ENCODE measurements at regions not wholly inside any gene's neighbourhood (a gene's known extent, or its start where the extent isn't known, plus 50 kb on each side); places are given as distances from the start of the nearest gene placed in this dataset.
"Not testable (repeated sequence)": the region's sequence is repeated elsewhere in the genome, so short reads cannot be mapped to it uniquely, and the experiment has no call there.

DNA sequence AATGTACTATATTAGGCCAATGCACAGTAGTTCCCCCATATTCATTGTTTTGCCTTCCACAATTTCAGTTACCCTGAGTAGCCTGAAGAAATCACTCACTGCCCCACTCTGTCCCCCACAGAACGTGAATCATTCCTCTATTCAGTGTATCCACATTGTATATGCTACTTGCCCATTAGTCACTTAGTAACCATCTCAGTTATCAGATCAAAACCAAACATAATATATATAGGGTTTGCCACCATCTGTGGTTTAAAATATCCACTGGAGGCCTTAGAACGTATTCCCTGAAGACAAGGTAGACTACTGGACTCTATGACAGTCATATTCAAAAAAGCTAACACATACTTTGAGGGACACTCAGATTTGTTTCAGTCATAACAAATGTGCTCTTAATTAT lies 465.7 kb upstream of the RGMB start:
- DNase-seq: no peak
- no peak for ATAC-seq (replicated peaks)
- Mint-ChIP-seq H3K27me3 (no peaks in the 10 kb centered on the region), H3K4me1 (ENCODE audit: low read depth in 2 of 2) (no peaks in the 10 kb centered on the region), H3K4me3 (no peak overlapping the region), H3K36me3 (ENCODE audit: insufficient read depth) (no peaks in the 10 kb centered on the region), H3K27ac (no peak overlapping the region), H3K9me3 (peaks cover 0 to 6% of the 10 kb centered on the region in 2 donors)

DNA sequence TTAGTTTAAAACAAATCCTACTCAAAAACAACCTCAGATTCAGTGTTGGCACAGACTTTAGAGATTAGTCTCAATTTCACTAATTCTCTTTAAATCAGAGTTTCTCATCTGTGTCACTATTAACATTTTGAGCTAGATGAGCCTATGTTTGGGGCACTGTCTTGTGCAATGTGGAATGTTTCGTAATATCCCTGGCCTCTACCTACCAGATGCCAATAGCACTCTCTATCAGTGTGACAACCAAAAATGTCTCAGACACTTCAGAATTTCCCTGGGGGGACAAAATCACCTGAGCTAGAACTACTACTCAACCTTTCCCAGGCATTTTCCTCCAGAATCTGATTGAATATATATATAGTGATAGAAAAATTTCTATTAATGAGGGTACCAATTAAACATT lies 465.2 kb upstream of the RGMB start:
- no peak for DNase-seq
- Mint-ChIP-seq H3K9me3 (peaks cover 0 to 4% of the 10 kb centered on the region in 2 donors), H3K36me3 (ENCODE audit: insufficient read depth) (no peaks in the 10 kb centered on the region), H3K27ac (no peak overlapping the region), H3K4me1 (ENCODE audit: low read depth in 2 of 2) (no peaks in the 10 kb centered on the region), H3K27me3 (no peaks in the 10 kb centered on the region), H3K4me3 (no peak overlapping the region)
- ATAC-seq (replicated peaks): no peak

DNA sequence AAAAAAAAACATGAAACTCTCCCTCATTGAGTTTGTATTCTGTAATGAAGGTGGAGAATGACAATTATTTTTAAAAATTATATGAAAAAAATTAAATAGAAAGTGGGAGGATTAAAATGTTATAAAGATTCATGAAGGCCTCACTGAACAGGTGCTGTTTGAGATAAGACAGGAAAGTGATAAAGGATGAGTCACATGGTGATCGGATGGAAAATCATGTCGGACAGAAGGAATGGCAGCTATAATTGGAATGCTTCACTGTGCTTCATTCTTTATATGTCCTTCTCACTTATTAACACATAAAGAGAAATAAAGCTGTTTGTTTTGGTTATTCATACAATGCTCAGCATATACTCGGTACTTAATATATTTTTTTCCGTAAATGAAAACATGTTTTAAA lies 464.5 kb upstream of the RGMB start:
- peaks cover 0 to 4% of the 10 kb centered on the region in 2 donors for H3K9me3 Mint-ChIP-seq
- no peak for DNase-seq
- H3K27me3 Mint-ChIP-seq: no peaks in the 10 kb centered on the region
- ATAC-seq (replicated peaks): no peak
- no peak overlapping the region for H3K27ac Mint-ChIP-seq
- no peaks in the 10 kb centered on the region for H3K4me1 Mint-ChIP-seq (ENCODE audit: low read depth in 2 of 2)
- H3K4me3 Mint-ChIP-seq: no peak overlapping the region
- H3K36me3 Mint-ChIP-seq (ENCODE audit: insufficient read depth): no peaks in the 10 kb centered on the region

DNA sequence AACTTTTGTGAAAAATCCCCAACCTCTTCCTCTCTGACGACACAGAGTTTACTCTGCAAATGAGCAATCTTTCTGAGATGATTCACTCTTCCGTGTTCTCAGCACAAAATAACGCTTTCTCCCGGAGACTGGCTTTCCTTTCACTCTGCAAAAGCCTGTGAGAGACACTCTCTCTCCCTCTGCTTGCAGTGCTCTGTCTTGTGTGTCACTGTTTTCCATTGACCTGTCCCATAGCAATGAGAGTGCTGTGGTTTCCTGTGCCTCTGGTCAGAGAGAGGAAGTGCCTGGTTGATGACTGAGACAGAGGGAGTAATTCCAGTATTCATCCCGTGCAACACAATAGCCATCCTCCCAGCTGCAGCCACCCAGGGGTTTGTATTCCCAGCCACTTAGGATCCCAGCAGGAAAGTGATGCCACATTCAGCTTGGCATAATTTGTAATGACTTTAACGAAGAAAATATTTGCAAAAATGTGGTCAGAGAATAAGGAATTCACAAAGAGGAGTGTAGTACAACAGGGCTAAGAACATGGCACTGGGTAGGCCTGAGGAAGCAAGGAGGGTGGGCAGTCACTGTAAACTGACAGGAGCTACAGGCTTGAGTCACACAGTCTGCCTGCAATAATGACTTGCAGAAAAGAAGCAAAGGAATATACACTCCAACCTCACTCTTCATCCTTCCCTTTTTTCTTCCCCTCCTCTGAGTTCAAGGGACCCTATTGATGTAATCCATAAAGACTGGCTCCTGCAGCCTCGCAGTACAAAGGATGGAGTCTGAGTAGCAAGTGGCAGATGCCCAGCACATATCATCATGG lies 463.5 kb upstream of the RGMB start:
- no peaks in the 10 kb centered on the region for H3K36me3 Mint-ChIP-seq (ENCODE audit: insufficient read depth)
- peaks cover 0 to 4% of the 10 kb centered on the region in 2 donors for H3K9me3 Mint-ChIP-seq
- no peak overlapping the region for H3K27ac Mint-ChIP-seq
- DNase-seq (no peak), ATAC-seq (replicated peaks) (no peak)
- H3K4me3 Mint-ChIP-seq: no peak overlapping the region
- H3K4me1 Mint-ChIP-seq (ENCODE audit: low read depth in 2 of 2): no peaks in the 10 kb centered on the region
- H3K27me3 Mint-ChIP-seq: no peaks in the 10 kb centered on the region

DNA sequence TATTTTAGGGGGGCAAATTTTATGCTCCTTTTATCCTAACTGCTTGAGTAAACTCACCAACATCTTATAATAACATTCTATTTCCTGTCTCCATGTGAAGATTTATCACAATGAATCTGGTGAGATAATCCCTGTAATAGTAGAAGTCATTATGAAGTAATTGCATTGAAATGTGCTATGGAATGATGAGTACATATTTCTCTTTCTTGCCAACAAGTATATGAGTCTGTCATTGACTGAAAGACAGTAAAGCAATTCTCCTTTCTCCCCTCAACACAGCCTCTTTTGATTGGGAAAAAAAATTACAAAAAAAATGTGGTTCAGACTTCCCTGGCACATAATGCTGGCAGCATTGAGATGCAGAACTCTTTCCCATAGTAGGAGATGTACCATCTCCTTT lies 459.2 kb upstream of the RGMB start:
- Mint-ChIP-seq H3K4me3 (no peak overlapping the region), H3K27me3 (no peaks in the 10 kb centered on the region), H3K9me3 (peaks cover 0 to 2% of the 10 kb centered on the region in 2 donors), H3K27ac (no peak overlapping the region), H3K36me3 (ENCODE audit: insufficient read depth) (no peaks in the 10 kb centered on the region), H3K4me1 (ENCODE audit: low read depth in 2 of 2) (no peaks in the 10 kb centered on the region)
- no peak for DNase-seq
- ATAC-seq (replicated peaks): no peak

DNA sequence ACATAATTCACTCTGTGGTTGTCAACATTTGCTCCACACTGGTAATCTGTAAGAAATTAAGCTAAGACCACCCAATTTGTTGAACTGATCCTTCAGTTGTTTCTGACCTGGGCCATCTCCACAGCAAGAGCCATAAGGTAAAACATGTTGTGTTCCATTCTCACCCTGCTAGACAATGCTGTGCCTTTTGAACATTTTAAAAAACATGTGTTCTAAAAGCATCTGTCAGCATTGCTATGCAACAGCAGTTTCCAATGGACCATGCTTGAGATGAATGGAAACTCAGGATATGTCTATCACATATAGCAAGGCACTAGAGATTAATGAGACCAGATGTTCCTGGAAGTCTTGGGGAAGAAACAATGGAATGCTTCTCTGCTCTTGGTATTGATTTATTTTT lies 455.1 kb upstream of the RGMB start:
- no peak overlapping the region for H3K4me3 Mint-ChIP-seq
- no peaks in the 10 kb centered on the region for H3K36me3 Mint-ChIP-seq (ENCODE audit: insufficient read depth)
- H3K27ac Mint-ChIP-seq: no peak overlapping the region
- no peaks in the 10 kb centered on the region for H3K9me3 Mint-ChIP-seq
- DNase-seq (no peak), ATAC-seq (replicated peaks) (no peak)
- H3K4me1 Mint-ChIP-seq (ENCODE audit: low read depth in 2 of 2): no peaks in the 10 kb centered on the region
- H3K27me3 Mint-ChIP-seq: no peaks in the 10 kb centered on the region

DNA sequence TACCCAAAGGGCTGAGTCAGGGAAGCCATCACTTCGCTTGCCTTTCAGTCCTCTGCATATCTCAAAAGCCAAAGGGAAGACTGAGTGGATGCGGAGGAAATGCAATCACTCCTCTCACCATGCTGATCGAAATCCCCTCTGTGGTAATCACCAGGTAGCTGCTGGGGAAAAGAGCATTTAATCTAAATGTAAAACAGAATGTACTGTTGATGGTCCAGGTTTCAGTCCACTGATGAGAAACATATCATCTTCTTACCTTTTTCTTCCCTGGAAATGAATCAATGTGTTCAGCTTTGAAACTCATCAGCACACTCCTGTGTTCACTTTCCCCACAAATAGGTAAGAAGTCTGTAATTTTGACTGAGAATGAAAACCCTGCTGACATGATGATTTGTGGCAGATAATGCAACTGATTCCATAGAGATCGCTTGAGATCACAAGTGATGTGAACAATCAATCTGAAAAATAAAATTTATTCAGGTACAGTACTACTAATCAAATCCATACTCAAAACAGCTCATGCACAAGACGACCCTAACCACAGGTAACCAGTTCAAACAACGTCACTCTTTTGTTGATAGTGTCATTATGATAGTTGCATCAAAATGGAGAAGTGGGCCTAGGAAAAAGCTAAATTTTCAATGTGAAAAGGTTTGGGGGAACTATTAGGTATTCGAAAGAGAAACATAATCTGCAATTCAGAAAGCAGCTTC lies 454.0 kb upstream of the RGMB start:
- ATAC-seq (replicated peaks): no peak
- H3K4me3 Mint-ChIP-seq: no peak overlapping the region
- no peaks in the 10 kb centered on the region for H3K9me3 Mint-ChIP-seq
- no peaks in the 10 kb centered on the region for H3K4me1 Mint-ChIP-seq (ENCODE audit: low read depth in 2 of 2)
- no peak for DNase-seq
- no peaks in the 10 kb centered on the region for H3K36me3 Mint-ChIP-seq (ENCODE audit: insufficient read depth)
- H3K27ac Mint-ChIP-seq: no peak overlapping the region
- H3K27me3 Mint-ChIP-seq: no peaks in the 10 kb centered on the region

DNA sequence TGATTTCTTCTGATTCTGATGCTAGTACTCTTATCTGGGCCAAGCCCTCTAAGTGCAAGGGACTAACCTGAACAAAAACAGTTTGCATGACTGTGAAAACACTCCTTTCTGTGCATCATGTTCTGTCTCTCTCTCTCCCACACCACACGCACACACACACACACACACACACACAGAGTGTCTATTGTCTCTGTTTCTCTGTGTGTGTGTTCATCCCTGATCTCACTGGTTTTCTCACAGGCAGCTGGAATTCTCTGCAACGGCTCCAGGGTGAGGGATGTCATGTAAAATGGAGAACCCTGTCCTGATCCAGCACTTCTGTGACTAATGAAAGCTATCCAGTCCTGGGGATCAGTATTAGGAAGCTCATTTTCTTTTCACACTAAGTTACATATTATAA lies 453.1 kb upstream of the RGMB start:
- ATAC-seq (replicated peaks) (no peak), DNase-seq (no peak)
- Mint-ChIP-seq H3K4me3 (no peak overlapping the region), H3K36me3 (ENCODE audit: insufficient read depth) (no peaks in the 10 kb centered on the region), H3K9me3 (no peaks in the 10 kb centered on the region), H3K27me3 (no peaks in the 10 kb centered on the region), H3K4me1 (ENCODE audit: low read depth in 2 of 2) (no peaks in the 10 kb centered on the region), H3K27ac (no peak overlapping the region)

DNA sequence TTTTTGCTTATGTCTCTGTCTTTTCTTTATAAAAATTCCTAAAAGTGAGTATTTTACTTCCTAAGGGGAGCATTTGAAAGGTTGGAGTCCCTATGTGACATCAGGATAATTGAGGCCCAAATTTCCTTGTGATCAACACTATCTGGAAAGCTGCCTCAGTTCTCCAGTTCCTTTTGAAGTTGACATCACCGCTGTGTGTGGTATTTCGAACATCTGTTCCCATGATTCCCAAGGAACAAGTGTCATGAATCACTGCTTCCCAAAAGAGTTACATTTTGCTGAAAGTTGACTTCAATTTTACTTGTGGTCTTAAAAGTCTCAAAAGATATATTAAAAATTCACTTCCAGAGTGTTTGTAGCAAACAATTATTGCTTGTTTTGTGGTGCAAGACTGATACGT lies 452.1 kb upstream of the RGMB start:
- Mint-ChIP-seq H3K4me1 (ENCODE audit: low read depth in 2 of 2) (no peaks in the 10 kb centered on the region), H3K27ac (no peak overlapping the region), H3K9me3 (no peaks in the 10 kb centered on the region), H3K36me3 (ENCODE audit: insufficient read depth) (no peaks in the 10 kb centered on the region), H3K4me3 (no peak overlapping the region), H3K27me3 (no peaks in the 10 kb centered on the region)
- no peak for DNase-seq
- no peak for ATAC-seq (replicated peaks)

DNA sequence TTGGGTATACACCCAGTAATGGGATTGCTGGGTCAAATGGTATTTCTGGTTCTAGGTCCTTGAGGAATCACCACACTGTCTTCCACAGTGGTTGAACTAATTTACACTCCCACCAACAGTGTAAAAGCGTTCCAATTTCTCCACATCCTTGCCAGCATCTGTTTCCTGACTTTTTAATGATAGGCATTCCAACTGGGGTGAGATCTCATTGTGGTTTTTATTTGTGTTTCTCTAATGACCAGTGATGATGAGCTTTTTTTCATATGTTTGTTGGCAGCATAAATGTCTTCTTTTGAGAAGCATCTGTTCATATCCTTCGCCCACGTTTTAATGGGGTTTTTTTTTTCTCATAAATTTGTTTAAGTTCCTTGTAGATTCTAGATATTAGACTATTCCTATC lies 448.3 kb upstream of the RGMB start:
- ATAC-seq (replicated peaks); H3K4me3 Mint-ChIP-seq; H3K9me3 Mint-ChIP-seq; H3K27ac Mint-ChIP-seq; H3K27me3 Mint-ChIP-seq; H3K36me3 Mint-ChIP-seq (ENCODE audit: insufficient read depth); H3K4me1 Mint-ChIP-seq (ENCODE audit: low read depth in 2 of 2); DNase-seq: not testable (repeated sequence)

DNA sequence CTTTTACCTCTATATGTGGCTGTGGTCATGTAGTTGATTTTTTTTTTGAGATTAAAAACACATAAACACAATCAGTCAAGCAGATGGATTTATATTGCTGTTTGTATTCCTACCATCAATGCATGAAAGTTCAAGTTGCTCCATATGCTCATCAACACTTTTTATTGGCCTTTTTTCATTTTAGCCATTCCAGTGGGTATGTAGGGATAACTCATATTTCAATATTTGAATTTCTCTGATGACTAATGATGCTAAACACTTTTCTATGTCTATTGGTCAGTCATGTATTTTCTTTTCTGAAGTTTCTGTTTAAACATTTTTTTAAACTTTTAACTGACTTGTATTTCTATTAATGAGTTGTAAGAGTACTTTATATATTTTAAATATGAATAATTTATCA lies 445.4 kb upstream of the RGMB start:
- no peak for ATAC-seq (replicated peaks)
- Mint-ChIP-seq H3K9me3 (peaks cover 0 to 5% of the 10 kb centered on the region in 2 donors), H3K36me3 (ENCODE audit: insufficient read depth) (no peaks in the 10 kb centered on the region), H3K4me1 (ENCODE audit: low read depth in 2 of 2) (no peaks in the 10 kb centered on the region), H3K4me3 (no peak overlapping the region), H3K27ac (no peak overlapping the region), H3K27me3 (no peaks in the 10 kb centered on the region)
- DNase-seq: no peak

DNA sequence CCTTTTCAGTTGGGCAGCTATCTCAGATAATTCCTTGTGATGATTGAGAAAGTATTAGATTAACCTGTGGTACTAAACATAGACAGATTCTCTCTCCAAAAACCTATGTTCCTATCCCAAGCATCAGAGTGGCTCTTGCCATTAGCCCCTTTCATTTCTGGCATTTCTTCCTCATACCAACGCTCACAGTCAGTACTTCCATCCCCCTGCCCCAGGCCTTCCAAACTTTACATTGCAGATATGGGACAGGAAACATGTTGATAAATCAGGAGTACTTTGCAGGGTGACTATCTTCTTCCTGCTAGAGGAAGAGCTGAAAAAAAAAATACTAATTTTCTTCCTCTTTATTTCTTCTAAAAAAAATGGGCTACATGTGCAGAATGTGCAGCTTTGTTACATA lies 442.6 kb upstream of the RGMB start:
- ATAC-seq (replicated peaks): no peak
- H3K27ac Mint-ChIP-seq: no peak overlapping the region
- no peaks in the 10 kb centered on the region for H3K36me3 Mint-ChIP-seq (ENCODE audit: insufficient read depth)
- DNase-seq: no peak
- peaks cover 0 to 5% of the 10 kb centered on the region in 2 donors for H3K9me3 Mint-ChIP-seq
- no peaks in the 10 kb centered on the region for H3K27me3 Mint-ChIP-seq
- no peaks in the 10 kb centered on the region for H3K4me1 Mint-ChIP-seq (ENCODE audit: low read depth in 2 of 2)
- no peak overlapping the region for H3K4me3 Mint-ChIP-seq

DNA sequence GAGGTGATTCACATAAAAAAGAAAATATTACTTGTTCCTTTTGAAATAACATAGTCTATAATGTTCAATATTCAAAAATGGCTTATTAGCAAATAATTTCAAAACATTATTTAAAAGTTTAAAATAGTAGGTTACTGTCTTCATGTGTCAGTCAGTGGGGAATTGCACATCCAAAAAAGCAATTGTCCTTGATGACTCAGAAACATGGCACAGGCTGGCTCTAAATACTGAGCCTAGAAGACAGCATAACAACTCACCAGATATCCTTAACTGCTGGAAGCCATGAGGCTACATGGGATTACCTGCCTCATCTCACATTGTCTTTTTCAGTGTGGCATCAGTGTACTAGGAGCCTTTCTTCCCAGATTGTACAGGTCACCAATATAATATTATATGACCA lies 439.5 kb upstream of the RGMB start:
- DNase-seq (no peak), ATAC-seq (replicated peaks) (no peak)
- Mint-ChIP-seq H3K27me3 (no peaks in the 10 kb centered on the region), H3K9me3 (peaks cover 0 to 5% of the 10 kb centered on the region in 2 donors), H3K36me3 (ENCODE audit: insufficient read depth) (no peaks in the 10 kb centered on the region), H3K4me3 (no peak overlapping the region), H3K27ac (no peak overlapping the region), H3K4me1 (ENCODE audit: low read depth in 2 of 2) (no peaks in the 10 kb centered on the region)

DNA sequence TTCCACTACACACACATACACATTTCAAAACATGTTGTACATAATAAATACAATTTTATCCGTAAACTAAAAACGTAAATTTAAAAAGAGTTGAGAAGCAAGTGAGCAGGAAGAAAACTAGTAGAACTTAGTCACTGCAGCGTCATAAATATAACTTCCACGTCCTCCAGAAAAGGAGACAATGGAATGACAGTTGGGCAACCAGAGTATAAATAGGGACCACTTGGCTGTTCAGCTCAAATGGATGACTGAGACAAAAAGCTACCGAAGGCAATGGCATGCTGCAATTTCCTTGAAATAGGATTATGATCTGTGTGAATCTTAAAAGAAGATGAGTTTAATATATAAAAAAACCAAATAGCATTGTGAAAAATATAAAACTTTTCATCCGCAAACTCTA lies 438.5 kb upstream of the RGMB start:
- Mint-ChIP-seq H3K9me3 (peaks cover 0 to 5% of the 10 kb centered on the region in 2 donors), H3K36me3 (ENCODE audit: insufficient read depth) (no peaks in the 10 kb centered on the region), H3K4me3 (no peak overlapping the region), H3K4me1 (ENCODE audit: low read depth in 2 of 2) (no peaks in the 10 kb centered on the region), H3K27me3 (no peaks in the 10 kb centered on the region), H3K27ac (no peak overlapping the region)
- ATAC-seq (replicated peaks) (no peak), DNase-seq (no peak)

All from effector memory CD8-positive, alpha-beta T cell (primary cell).